Activated CD4-positive, alpha-beta T cell treated with anti-CD3 and anti-CD28 coated beads for 36 hours (primary cell): ENCODE measurements at regions not wholly inside any gene's neighbourhood (a gene's known extent, or its start where the extent isn't known, plus 50 kb on each side); places are given as distances from the start of the nearest gene placed in this dataset.
"Not testable (repeated sequence)": the region's sequence is repeated elsewhere in the genome, so short reads cannot be mapped to it uniquely, and the experiment has no call there.

Source experiments
- ATAC-seq: fragments of 200-7000 bp; cut with Tn5 transposase; one replicate; pipeline ENCODE4 v1.10.0; 2021; ENCODE audit warnings: mild to moderate bottlenecking, moderate library complexity
- CTCF ChIA-PET: fragments of 350-600 bp; sonication (Branson Sonifier 250); formaldehyde crosslinking; loops from one replicate; lab custom pipeline; 2021; ENCODE audit warnings: antibody characterized with exemption; lab: Charles Lee
- POLR2A ChIA-PET: fragments of 350-600 bp; sonication (Branson Sonifier 250); formaldehyde crosslinking; loops from one replicate; lab custom pipeline; 2021; ENCODE audit warnings: antibody characterized with exemption, inconsistent platforms; lab: Charles Lee
- DNase-seq: peaks from one replicate; pipeline ENCODE4 v3.0.0-alpha.2; 2020
- H3K27ac Mint-ChIP-seq: one replicate; pipeline ENCODE4 v1.8.0; 2021; ENCODE audit warnings: mixed read lengths
- H3K27me3 Mint-ChIP-seq: one replicate; pipeline ENCODE4 v1.8.0; 2021; ENCODE audit warnings: mixed read lengths
- H3K36me3 Mint-ChIP-seq: one replicate; pipeline ENCODE4 v1.8.0; 2021; ENCODE audit warnings: low read depth, mixed read lengths
- H3K4me1 Mint-ChIP-seq: one replicate; pipeline ENCODE4 v1.8.0; 2021; ENCODE audit warnings: mixed read lengths
- H3K4me3 Mint-ChIP-seq: one replicate; pipeline ENCODE4 v1.8.0; 2021; ENCODE audit warnings: mild to moderate bottlenecking, moderate library complexity, mixed read lengths
- H3K9me3 Mint-ChIP-seq: one replicate; pipeline ENCODE4 v1.8.0; 2021; ENCODE audit warnings: low read depth, mixed read lengths
- intact Hi-C, 2 experiments: fragments of 100-400 bp; cut with DNase I in 1 of 2; cut with micrococcal nuclease in 1 of 2; formaldehyde crosslinking; loops; one replicate each; pipeline versions ENCODE4 v1.14.2 to v1.15.1; 2022 to 2024; cut with DNase I, micrococcal nuclease

GRCh38 chr7:106713452-106713851 is 52.5 kb upstream of the CCDC71L start:
- H3K4me3 Mint-ChIP-seq, H3K27me3 Mint-ChIP-seq, H3K4me1 Mint-ChIP-seq, CTCF ChIA-PET, H3K9me3 Mint-ChIP-seq, H3K27ac Mint-ChIP-seq, ATAC-seq, POLR2A ChIA-PET, DNase-seq: not testable (repeated sequence)
- peaks cover 11% of the 10 kb centered on the region for H3K36me3 Mint-ChIP-seq
- intact Hi-C loops, result loop anchor here in 1 of 2 experiments (10.0 kb wide), 1 partner anchor 369 kb away; no protein-coding TSS in a partner anchor

GRCh38 chr7:106714590-106715442 is 53.9 kb upstream of the CCDC71L start:
- H3K27ac Mint-ChIP-seq, result peak overlapping the region; percentile 29
- H3K9me3 Mint-ChIP-seq, DNase-seq, ATAC-seq, H3K27me3 Mint-ChIP-seq, CTCF ChIA-PET, H3K4me1 Mint-ChIP-seq, H3K4me3 Mint-ChIP-seq: not testable (repeated sequence)
- POLR2A ChIA-PET, result interaction anchor here (0.6 kb wide), 1 partner anchor 457 kb away, joined by 3 read pairs; no protein-coding TSS in a partner anchor
- peaks cover 11% of the 10 kb centered on the region for H3K36me3 Mint-ChIP-seq
- intact Hi-C loops, result loop anchor here (5.0 to 10.0 kb wide), 2 partner anchors 118 to 370 kb away; no protein-coding TSS in a partner anchor

- ATAC-seq (no peak), DNase-seq (no peak)
- ChIA-PET POLR2A (no interaction called here), CTCF (interaction anchor here (0.6 to 1.0 kb wide), 2 partner anchors 173 to 688 kb away, joined by 3 read pairs; no protein-coding TSS in a partner anchor)
- intact Hi-C loops, result loop anchor here (5.0 to 10.0 kb wide), 2 partner anchors 118 to 371 kb away; no protein-coding TSS in a partner anchor
- Mint-ChIP-seq H3K27ac (no peak overlapping the region), H3K4me1 (peaks cover 13% of the 10 kb centered on the region), H3K36me3 (peaks cover 11% of the 10 kb centered on the region), H3K9me3 (peaks cover 6% of the 10 kb centered on the region), H3K27me3 (no peaks in the 10 kb centered on the region), H3K4me3 (no peak overlapping the region)
Measured at GRCh38 chr7:106715730-106716129, 54.8 kb upstream of the CCDC71L start.

GRCh38 chr7:106717254-106717954 is 56.4 kb upstream of the CCDC71L start:
- Mint-ChIP-seq H3K27ac (no peak overlapping the region), H3K4me3 (no peak overlapping the region), H3K9me3 (peaks cover 5% of the 10 kb centered on the region), H3K4me1 (peaks cover 13% of the 10 kb centered on the region), H3K36me3 (peaks cover 11% of the 10 kb centered on the region), H3K27me3 (no peaks in the 10 kb centered on the region)
- DNase-seq (no peak), ATAC-seq (no peak)
- ChIA-PET POLR2A (no interaction called here), CTCF (interaction anchor here (1.0 to 5.5 kb wide), 6 partner anchors 9 to 50 kb away, joined by 3 to 45 read pairs (median 4); no protein-coding TSS in a partner anchor)
- intact Hi-C loops, result loop anchor here (5.0 to 10.0 kb wide), 2 partner anchors 120 to 373 kb away; no protein-coding TSS in a partner anchor

GRCh38 chr7:106717955-106718871 is 57.3 kb upstream of the CCDC71L start:
- CTCF ChIA-PET, result interaction anchor here (1.0 to 5.5 kb wide), 5 partner anchors 9 to 49 kb away, joined by 3 to 45 read pairs (median 4); no protein-coding TSS in a partner anchor
- Mint-ChIP-seq H3K27ac (no peak overlapping the region), H3K4me1 (peaks cover 13% of the 10 kb centered on the region), H3K36me3 (peaks cover 11% of the 10 kb centered on the region), H3K27me3 (no peaks in the 10 kb centered on the region), H3K4me3 (no peak overlapping the region), H3K9me3 (peaks cover 5% of the 10 kb centered on the region)
- DNase-seq (peak; percentile 90), ATAC-seq (peak; percentile 98)
- POLR2A ChIA-PET, result interaction anchor here (0.7 kb wide), 1 partner anchor 459 kb away, joined by 3 read pairs; no protein-coding TSS in a partner anchor
- intact Hi-C loops, result loop anchor here (1.0 to 10.0 kb wide), 10 partner anchors 13 to 454 kb away; partner anchors contain the start of gene CCDC71L (in 1 of the 2)

GRCh38 chr7:106720641-106721040 is 59.7 kb upstream of the CCDC71L start:
- CTCF ChIA-PET, result interaction anchor here (0.7 to 5.5 kb wide), 7 partner anchors 11 to 258 kb away, joined by 3 to 45 read pairs (median 4); no protein-coding TSS in a partner anchor
- POLR2A ChIA-PET, result no interaction called here
- H3K27ac Mint-ChIP-seq, result no peak overlapping the region

GRCh38 chr7:106721816-106722785 is 61.1 kb upstream of the CCDC71L start:
- Mint-ChIP-seq H3K4me1 (peaks cover 20% of the 10 kb centered on the region), H3K36me3 (peaks cover 2% of the 10 kb centered on the region), H3K27me3 (no peaks in the 10 kb centered on the region), H3K9me3 (peaks cover 4% of the 10 kb centered on the region), H3K4me3 (no peak overlapping the region), H3K27ac (no peak overlapping the region)
- no peak for ATAC-seq
- ChIA-PET CTCF (interaction anchor here (0.6 to 5.5 kb wide), 5 partner anchors 9 to 392 kb away, joined by 3 to 45 read pairs (median 8); no protein-coding TSS in a partner anchor), POLR2A (interaction anchor here (0.6 kb wide), 1 partner anchor 154 kb away, joined by 3 read pairs; no protein-coding TSS in a partner anchor)
- no peak for DNase-seq
- intact Hi-C loops, result no loop called here

More at GRCh38 chr7:106720641-106721040, 59.7 kb upstream of the CCDC71L start:
- H3K4me3 Mint-ChIP-seq, result no peak overlapping the region
- DNase-seq (no peak), ATAC-seq (no peak)
- no peaks in the 10 kb centered on the region for H3K27me3 Mint-ChIP-seq
- peaks cover 20% of the 10 kb centered on the region for H3K4me1 Mint-ChIP-seq
- peaks cover under 1% of the 10 kb centered on the region for H3K9me3 Mint-ChIP-seq
- intact Hi-C loops, result no loop called here
- peaks cover 2% of the 10 kb centered on the region for H3K36me3 Mint-ChIP-seq

- no peaks in the 10 kb centered on the region for H3K27me3 Mint-ChIP-seq
- H3K36me3 Mint-ChIP-seq, result peaks cover 2% of the 10 kb centered on the region
Measured at GRCh38 chr7:106723398-106723797, 62.4 kb upstream of the CCDC71L start.

GRCh38 chr7:106729720-106730385 is 68.9 kb upstream of the CCDC71L start:
- H3K27me3 Mint-ChIP-seq, result no peaks in the 10 kb centered on the region
- ChIA-PET POLR2A (no interaction called here), CTCF (interaction anchor here (0.5 to 3.7 kb wide), 6 partner anchors 9 to 632 kb away, joined by 4 to 21 read pairs (median 5); partner anchors contain the start of gene CCDC71L)
- ATAC-seq, result peak; percentile 84
- intact Hi-C loops, result no loop called here
- no peak overlapping the region for H3K4me3 Mint-ChIP-seq
- H3K36me3 Mint-ChIP-seq, result no peaks in the 10 kb centered on the region
- H3K9me3 Mint-ChIP-seq, result peaks cover 4% of the 10 kb centered on the region
- peaks cover 36% of the 10 kb centered on the region for H3K4me1 Mint-ChIP-seq
- DNase-seq, result peak; percentile 35
- H3K27ac Mint-ChIP-seq, result peak overlapping the region; percentile 3

More at GRCh38 chr7:106723398-106723797, 62.4 kb upstream of the CCDC71L start:
- peak; percentile 80 for ATAC-seq
- CTCF ChIA-PET, result interaction anchor here (1.5 to 1.6 kb wide), 2 partner anchors 13 to 56 kb away, joined by 3 to 8 read pairs; no protein-coding TSS in a partner anchor
- H3K27ac Mint-ChIP-seq, result no peak overlapping the region
- peaks cover 20% of the 10 kb centered on the region for H3K4me1 Mint-ChIP-seq
- no peak overlapping the region for H3K4me3 Mint-ChIP-seq
- intact Hi-C loops, result no loop called here
- DNase-seq, result no peak
- H3K9me3 Mint-ChIP-seq, result peaks cover 4% of the 10 kb centered on the region
- POLR2A ChIA-PET, result no interaction called here
